GM23248 (cell line): ENCODE measurements at regions not wholly inside any gene's neighbourhood (a gene's known extent, or its start where the extent isn't known, plus 50 kb on each side); places are given as distances from the start of the nearest gene placed in this dataset.

ENCODE experiments used
- DNase-seq: peaks from one replicate; pipeline ENCODE4 v3.0.0-alpha.2; 2015
- H2AFZ ChIP-seq: fragments of 200-600 bp; sonication (generic); 2 replicates; pipeline ENCODE4 v1.6.1; 2016; ENCODE audit warnings: antibody characterized with exemption
- H3F3A ChIP-seq: fragments of 200-600 bp; sonication (generic); 2 replicates; pipeline ENCODE4 v1.6.1; 2016; ENCODE audit warnings: mild to moderate bottlenecking, antibody characterized with exemption, mixed run types; ENCODE audit not compliant: insufficient read depth
- H3K27ac ChIP-seq: fragments of 200-600 bp; sonication (generic); 2 replicates; pipeline ENCODE4 v1.5.1; 2016; ENCODE audit warnings: mild to moderate bottlenecking
- H3K27me3 ChIP-seq: fragments of 200-600 bp; sonication (generic); replicated peaks from 2 replicates; pipeline ENCODE4 v1.6.1; 2016; ENCODE audit warnings: mild to moderate bottlenecking; ENCODE audit not compliant: insufficient read depth
- H3K36me3 ChIP-seq: fragments of 200-600 bp; sonication (generic); 2 replicates; pipeline ENCODE4 v1.6.1; 2016; ENCODE audit warnings: low read depth, mild to moderate bottlenecking
- H3K4me1 ChIP-seq: fragments of 200-600 bp; sonication (generic); 2 replicates; pipeline ENCODE4 v1.6.1; 2016; ENCODE audit warnings: mild to moderate bottlenecking; ENCODE audit not compliant: insufficient read depth
- H3K4me2 ChIP-seq: fragments of 200-600 bp; sonication (generic); one replicate; pipeline ENCODE4 v1.6.1; 2016; ENCODE audit warnings: mild to moderate bottlenecking; ENCODE audit not compliant: unreplicated experiment
- H3K4me3 ChIP-seq: fragments of 200-600 bp; sonication (generic); 2 replicates; pipeline ENCODE4 v1.5.1; 2016; ENCODE audit warnings: mild to moderate bottlenecking
- H3K79me2 ChIP-seq: fragments of 200-600 bp; sonication (generic); 2 replicates; pipeline ENCODE4 v1.6.1; 2016; ENCODE audit warnings: mild to moderate bottlenecking; ENCODE audit not compliant: insufficient read depth
- H3K9ac ChIP-seq: fragments of 200-600 bp; sonication (generic); 2 replicates; pipeline ENCODE4 v1.6.1; 2016; ENCODE audit warnings: mild to moderate bottlenecking
- H3K9me2 ChIP-seq: fragments of 200-600 bp; sonication (generic); 2 replicates; pipeline ENCODE4 v1.6.1; 2016; ENCODE audit warnings: mixed run types, mild to moderate bottlenecking, moderate library complexity; ENCODE audit not compliant: insufficient read depth
- H3K9me3 ChIP-seq: fragments of 200-600 bp; sonication (generic); one replicate; pipeline ENCODE4 v1.6.1; 2017; ENCODE audit warnings: low read depth
- H4K20me1 ChIP-seq: fragments of 200-600 bp; sonication (generic); 2 replicates; pipeline ENCODE4 v1.6.0; 2016; ENCODE audit not compliant: insufficient read depth
- EZH2 ChIP-seq: fragments of 200-600 bp; sonication (generic); IDR thresholded peaks from 2 replicates; pipeline ENCODE4 v1.6.1; 2018; ENCODE audit warnings: antibody characterized with exemption, mild to moderate bottlenecking; ENCODE audit not compliant: insufficient read depth, poor library complexity, severe bottlenecking
- EZH2phosphoT487 ChIP-seq: fragments of 200-600 bp; sonication (generic); IDR thresholded peaks from 2 replicates; pipeline ENCODE4 v1.6.1; 2018; ENCODE audit warnings: antibody characterized with exemption, moderate library complexity, mild to moderate bottlenecking, low read depth; ENCODE audit not compliant: insufficient read depth
- WGBS, 2 experiments: methylation state at CpG; one replicate each; pipeline ENCODE4 v1.1.6; 2015 to 2017; ENCODE audit warnings: low lambda C conversion rate in 2 of 2, low coverage in 1 of 2; ENCODE audit errors: missing lambda C conversion rate in 2 of 2; 5-methylcytosine and 5-hydroxymethylcytosine counted together
- in situ Hi-C: fragments of 300-500 bp; cut with MboI; formaldehyde crosslinking; loops from 2 replicates; pipeline ENCODE4 v1.15.0; 2020

DNA sequence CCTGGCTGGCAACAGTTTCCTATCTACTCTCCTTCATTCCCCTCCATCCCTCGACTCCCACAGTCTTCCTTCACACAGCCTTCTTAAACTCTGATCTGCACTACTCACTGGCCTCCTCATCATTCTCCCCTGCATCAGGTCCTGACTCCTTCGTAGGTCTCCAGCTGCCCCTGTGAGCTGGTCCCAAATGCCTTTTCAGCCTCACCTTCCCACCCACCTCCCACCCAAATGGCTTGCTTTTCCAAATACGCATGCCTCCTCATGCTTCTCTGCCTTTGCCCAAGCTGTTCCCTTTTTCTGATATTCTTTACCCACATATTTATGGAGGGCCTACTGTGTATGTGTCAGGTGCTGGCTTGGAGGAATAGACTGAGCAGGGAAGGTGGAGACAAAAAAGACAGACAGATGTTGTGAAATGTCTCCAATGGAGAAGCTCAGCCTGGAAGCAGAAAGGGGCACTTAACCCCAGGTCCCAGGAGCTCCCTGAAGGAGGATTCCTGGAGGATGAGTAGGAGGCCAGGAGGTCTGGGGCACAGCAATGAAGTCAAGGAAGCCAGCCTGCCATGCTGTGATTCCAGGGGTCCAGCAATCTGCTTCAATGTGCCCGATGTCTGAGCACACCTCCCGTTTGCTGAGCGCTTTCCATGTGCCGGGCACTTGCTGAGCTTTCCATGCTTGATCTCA lies 252.2 kb downstream of the SHQ1 start:
- peaks cover 11% of the 10 kb centered on the region for H3F3A ChIP-seq
- no peaks in the 10 kb centered on the region for H3K36me3 ChIP-seq
- H3K27ac ChIP-seq = no peak overlapping the region
- H3K4me2 ChIP-seq = no peak overlapping the region
- in situ Hi-C loops = no loop called here
- no peaks in the 10 kb centered on the region for H3K79me2 ChIP-seq
- no peak overlapping the region for H2AFZ ChIP-seq
- TF ChIP-seq EZH2phosphoT487 (no peak), EZH2 (no peak)
- H3K4me3 ChIP-seq = no peak overlapping the region
- H3K9ac ChIP-seq = no peak overlapping the region
- 86 to 89% methylated on average over 7 of the region's 7 CpGs for WGBS, 2 experiments
- no peaks in the 10 kb centered on the region for H3K9me3 ChIP-seq
- peaks cover 12% of the 10 kb centered on the region for H3K27me3 ChIP-seq
- peaks cover 15% of the 10 kb centered on the region for H3K4me1 ChIP-seq
- no peaks in the 10 kb centered on the region for H4K20me1 ChIP-seq
- peak; percentile 38 for DNase-seq
- H3K9me2 ChIP-seq = no peaks in the 10 kb centered on the region

DNA sequence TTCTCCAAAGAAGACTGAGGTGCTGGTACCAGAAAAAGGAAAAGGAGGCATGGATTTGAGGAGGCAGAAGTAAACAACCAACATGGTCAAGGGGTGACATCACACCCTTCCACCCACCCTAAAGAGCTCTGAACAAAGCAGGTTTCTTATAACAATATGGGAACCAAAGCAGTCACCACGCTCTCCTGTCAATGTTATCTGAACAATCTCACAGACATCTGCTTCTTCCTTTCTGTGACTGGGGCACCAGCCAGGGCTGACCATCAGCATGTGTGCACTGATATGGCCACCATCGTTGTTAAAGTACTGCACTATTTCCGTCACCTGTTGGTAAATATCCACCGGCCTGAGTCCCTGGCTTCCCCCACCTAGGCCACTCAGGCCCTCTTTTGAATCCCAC lies 252.9 kb downstream of the SHQ1 start:
- H3K4me1 ChIP-seq = peaks cover 20% of the 10 kb centered on the region
- WGBS, 2 experiments = 95 to 100% methylated on average over 4 of the region's 4 CpGs
- H3K79me2 ChIP-seq = no peaks in the 10 kb centered on the region
- no peak overlapping the region for H3K27ac ChIP-seq
- no peaks in the 10 kb centered on the region for H3K9me2 ChIP-seq
- H3K9ac ChIP-seq = no peak overlapping the region
- H3F3A ChIP-seq = peaks cover 15% of the 10 kb centered on the region
- DNase-seq = no peak
- no peak overlapping the region for H3K4me2 ChIP-seq
- TF ChIP-seq EZH2 (no peak), EZH2phosphoT487 (no peak)
- in situ Hi-C loops = no loop called here
- H4K20me1 ChIP-seq = no peaks in the 10 kb centered on the region
- no peak overlapping the region for H2AFZ ChIP-seq
- H3K36me3 ChIP-seq = no peaks in the 10 kb centered on the region
- peaks cover 5% of the 10 kb centered on the region for H3K27me3 ChIP-seq
- no peak overlapping the region for H3K4me3 ChIP-seq
- H3K9me3 ChIP-seq = no peaks in the 10 kb centered on the region

DNA sequence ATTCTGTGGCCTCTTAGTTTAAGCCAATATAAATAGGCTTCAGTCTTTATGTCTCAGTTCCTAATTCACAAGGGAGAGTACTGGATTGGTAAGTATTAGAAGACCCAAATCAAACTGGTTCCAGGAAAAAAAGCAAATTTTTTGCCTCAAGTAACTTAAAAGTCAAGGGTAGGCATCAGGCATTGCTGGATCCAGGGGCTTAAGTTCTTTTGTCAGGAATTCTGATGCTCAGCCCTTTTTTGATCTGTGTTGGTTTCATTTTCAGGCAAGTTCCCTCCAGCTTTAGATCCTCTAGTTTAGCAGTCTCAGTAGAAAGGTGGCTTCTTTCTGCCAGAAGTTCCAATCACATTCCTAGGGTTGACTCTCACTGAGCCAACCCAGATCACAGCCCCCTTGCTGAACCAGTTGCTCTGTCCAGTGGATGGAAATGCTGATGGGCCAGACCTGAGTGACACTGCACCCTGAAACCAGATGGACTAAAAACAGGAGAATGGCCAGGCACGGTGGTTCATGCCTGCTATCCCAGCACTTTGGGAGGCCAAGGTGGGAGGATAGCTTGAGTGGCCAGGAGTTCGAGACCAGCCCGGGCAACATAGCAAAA lies 253.5 kb downstream of the SHQ1 start:
- H3K9me2 ChIP-seq = no peaks in the 10 kb centered on the region

DNA sequence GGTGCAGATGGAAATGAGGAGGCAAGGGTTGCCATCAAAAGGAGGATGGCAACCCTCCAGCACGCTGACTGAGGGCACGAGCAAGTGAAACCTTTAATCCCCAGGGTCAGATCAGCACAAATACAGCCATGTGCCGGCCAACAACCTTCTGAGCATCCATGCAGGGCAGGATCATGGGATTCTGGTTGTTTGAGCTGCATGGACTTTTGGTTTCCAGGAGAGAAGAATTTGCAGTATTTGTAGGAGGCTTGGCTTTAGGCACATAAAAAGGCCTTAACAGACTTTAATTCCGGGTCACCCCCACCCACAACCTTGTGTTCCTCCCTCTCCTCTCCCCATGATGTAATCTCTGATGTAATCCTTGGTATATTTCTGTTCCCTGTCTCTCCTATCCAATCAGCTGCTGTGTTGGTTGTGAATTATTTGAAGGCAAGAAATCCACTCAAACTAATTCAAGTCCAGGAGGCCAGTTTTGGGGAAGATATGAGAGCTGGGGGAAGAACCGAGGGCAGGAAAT lies 254.3 kb downstream of the SHQ1 start:
- H4K20me1 ChIP-seq = no peaks in the 10 kb centered on the region
- no peak overlapping the region for H3K4me2 ChIP-seq
- H3K79me2 ChIP-seq = no peaks in the 10 kb centered on the region
- DNase-seq = peak; percentile 24
- 81 to 85% methylated on average over 5 of the region's 5 CpGs for WGBS, 2 experiments
- no peak overlapping the region for H3K9ac ChIP-seq
- no peak overlapping the region for H2AFZ ChIP-seq
- TF ChIP-seq EZH2phosphoT487 = no peak
- no peak for TF ChIP-seq EZH2
- no peaks in the 10 kb centered on the region for H3K9me2 ChIP-seq
- H3K4me1 ChIP-seq = peaks cover 20% of the 10 kb centered on the region
- in situ Hi-C loops = no loop called here
- peaks cover 4% of the 10 kb centered on the region for H3K27me3 ChIP-seq
- no peak overlapping the region for H3K4me3 ChIP-seq
- no peak overlapping the region for H3K27ac ChIP-seq
- H3K9me3 ChIP-seq = no peaks in the 10 kb centered on the region
- peaks cover 15% of the 10 kb centered on the region for H3F3A ChIP-seq
- H3K36me3 ChIP-seq = no peaks in the 10 kb centered on the region

More for the DNA sequence above, 253.5 kb downstream of the SHQ1 start:
- Histone ChIP-seq H3K36me3 (no peaks in the 10 kb centered on the region), H3K4me1 (peaks cover 20% of the 10 kb centered on the region), H3K27me3 (peaks cover 4% of the 10 kb centered on the region), H3K27ac (no peak overlapping the region), H3K4me2 (no peak overlapping the region), H3K9me3 (no peaks in the 10 kb centered on the region), H3K79me2 (no peaks in the 10 kb centered on the region), H3K4me3 (no peak overlapping the region), H3K9ac (no peak overlapping the region), H4K20me1 (no peaks in the 10 kb centered on the region), H3F3A (peaks cover 15% of the 10 kb centered on the region), H2AFZ (no peak overlapping the region)
- no peak for DNase-seq
- in situ Hi-C loops = no loop called here
- WGBS, 2 experiments = 79 to 95% methylated on average over 3 of the region's 3 CpGs
- no peak for TF ChIP-seq EZH2phosphoT487
- no peak for TF ChIP-seq EZH2
